HL-60 (cell line): ENCODE measurements at regions not wholly inside any gene's neighbourhood (a gene's known extent, or its start where the extent isn't known, plus 50 kb on each side); places are given as distances from the start of the nearest gene placed in this dataset.

Source experiments
- CTCF ChIP-seq: IDR thresholded peaks from one replicate; pipeline ENCODE4 v1.5.1; 2011; ENCODE audit warnings: low read length, control low read depth, inconsistent platforms; ENCODE audit not compliant: insufficient read depth
- GABPA ChIP-seq: IDR thresholded peaks from 2 replicates; pipeline ENCODE4 v1.6.1; 2012; ENCODE audit warnings: low read depth
- POLR2AphosphoS5 ChIP-seq: IDR thresholded peaks from 2 replicates; pipeline ENCODE4 v1.6.1; 2012; ENCODE audit warnings: low read depth

DNA sequence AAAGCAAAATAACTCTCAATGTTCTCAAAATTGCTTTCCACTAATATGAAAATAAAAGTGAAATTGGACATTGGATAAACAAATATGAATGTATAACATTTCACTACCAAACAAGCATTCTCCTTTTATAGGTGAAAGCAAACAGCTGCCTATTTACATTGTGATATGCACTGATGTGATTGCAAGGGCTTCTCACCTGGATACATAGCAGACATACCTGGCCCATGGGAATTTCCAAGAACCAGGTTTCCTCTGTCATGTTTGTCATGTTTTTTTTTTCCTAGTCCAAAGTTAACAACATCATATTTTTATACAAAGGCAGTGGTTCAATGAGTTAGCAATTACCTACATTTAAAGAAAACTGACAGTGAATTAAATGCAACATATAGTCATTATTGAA lies 228.5 kb downstream of the ANKRD50 start:
- TF ChIP-seq CTCF: no peak
- TF ChIP-seq GABPA: no peak
- no peak for TF ChIP-seq POLR2AphosphoS5
